ENCODE measurements at regions not wholly inside any gene's neighbourhood (a gene's known extent, or its start where the extent isn't known, plus 50 kb on each side); places are given as distances from the start of the nearest gene placed in this dataset.
"Not testable (repeated sequence)": the region's sequence is repeated elsewhere in the genome, so short reads cannot be mapped to it uniquely, and the experiment has no call there.

DNA sequence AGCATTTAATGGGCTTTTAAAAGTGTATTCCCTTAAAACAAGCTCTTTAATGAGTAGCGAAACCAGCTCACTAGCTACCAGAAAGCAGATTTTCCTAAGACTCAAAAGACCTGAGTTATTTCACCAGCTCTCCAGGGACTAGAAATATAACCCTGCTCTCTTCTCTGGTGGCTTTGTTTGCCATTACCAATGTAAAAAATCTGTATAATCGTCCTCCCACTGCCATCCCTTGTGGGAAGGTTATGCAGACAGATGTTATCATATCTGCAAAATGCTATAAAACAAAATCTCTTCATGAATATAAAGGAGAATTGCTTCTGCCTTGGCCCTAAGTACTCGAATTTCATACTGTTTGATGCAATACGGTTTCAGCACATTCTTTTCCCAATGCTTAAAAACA, 335.2 kb downstream of the NUP35 start:
- no peak for DNase-seq (ENCODE audit: low read depth)

DNA sequence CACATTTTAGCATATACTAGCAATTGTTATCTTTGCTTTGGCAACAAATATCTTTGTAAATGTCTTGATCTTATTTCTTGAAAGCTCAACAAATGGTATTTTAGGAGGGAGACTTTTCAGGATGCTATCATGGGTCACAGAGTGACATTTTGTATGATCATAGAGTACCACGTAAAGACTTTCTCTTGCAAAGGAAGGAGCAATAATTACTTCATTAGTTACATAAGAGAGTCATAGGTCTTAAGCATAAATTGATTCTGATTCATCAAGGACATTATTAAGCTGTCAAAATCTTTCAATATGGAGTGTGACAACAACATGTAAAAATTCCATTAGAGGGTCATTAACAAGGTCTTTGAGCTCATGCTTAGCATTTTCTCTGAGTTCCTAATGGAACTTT, 339.6 kb downstream of the NUP35 start:
- DNase-seq (ENCODE audit: low read depth) = no peak

DNA sequence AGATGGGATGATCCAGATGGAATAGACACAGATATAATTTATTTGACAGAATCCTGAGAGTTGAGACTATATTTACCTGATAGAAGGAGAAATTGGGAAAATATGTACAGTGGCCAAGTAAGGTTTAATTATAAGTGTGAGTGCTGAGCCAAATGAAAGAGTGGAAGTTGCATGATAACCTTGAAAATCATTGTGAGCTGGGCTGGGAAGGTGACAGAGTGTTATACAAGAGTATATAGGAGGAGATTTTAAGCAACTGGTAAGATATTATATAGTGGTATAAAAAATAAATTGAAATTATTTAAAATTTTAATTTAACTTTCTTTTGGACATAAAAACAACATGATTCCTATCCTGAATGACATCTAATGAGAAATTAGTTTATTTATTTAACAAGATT, 340.8 kb downstream of the NUP35 start:
- no peak for DNase-seq (ENCODE audit: low read depth)

DNA sequence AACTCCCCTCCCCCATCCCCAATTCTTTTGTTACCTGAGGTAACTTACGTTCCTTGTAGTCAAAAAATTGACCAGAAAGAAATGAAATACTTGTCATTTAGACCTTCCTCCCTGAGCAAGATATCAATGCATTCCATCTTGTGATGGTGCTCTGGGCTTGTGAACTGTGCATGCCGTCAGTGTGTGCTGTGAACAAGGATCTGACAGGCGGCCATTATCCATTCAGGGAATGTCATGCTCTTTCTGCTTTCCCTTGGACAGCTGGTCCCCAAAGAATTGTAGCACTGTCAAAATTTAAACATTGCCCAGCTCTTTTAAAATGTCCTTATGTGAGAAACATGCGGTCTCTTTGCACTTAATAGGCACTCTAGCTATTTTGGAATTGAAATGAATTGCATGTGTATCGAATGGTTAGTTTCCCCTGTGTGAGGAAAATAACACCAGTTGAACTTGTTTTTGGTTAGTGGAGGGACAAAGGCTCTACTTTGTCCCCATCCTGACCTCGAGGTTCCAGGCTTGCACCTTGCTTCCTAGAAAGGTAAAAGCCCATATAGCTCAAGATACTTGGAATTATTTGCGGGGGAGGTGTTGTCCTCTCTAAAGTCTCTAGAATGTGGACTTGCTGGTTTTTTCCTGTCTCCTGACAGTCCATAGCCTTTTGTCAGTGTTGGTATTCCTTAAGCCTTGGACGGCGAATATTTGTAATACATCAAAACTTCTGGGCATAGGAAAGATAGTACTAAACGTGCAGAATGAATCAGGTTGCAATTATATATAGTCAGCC, 350.9 kb downstream of the NUP35 start:
- DNase-seq (ENCODE audit: low read depth) = no peak

DNA sequence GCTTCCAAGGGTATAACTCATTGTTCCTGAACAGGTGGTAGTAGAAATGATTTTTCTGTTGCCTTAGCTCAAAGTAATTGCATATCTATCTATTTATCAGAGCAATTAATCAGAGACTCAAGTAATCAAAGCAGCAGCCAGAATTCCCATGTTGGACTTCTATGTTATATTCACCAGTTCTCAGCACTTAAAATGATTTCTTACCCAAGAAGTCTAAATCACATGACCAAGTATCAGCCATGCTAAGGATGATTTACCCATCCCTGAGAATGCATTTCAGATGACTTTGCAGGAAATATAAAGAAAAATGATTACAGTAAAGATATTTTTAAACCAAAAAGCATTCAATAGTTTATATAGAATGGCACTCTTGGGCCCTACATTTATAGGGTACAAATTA, 352.2 kb downstream of the NUP35 start:
- DNase-seq (ENCODE audit: low read depth) = no peak

DNA sequence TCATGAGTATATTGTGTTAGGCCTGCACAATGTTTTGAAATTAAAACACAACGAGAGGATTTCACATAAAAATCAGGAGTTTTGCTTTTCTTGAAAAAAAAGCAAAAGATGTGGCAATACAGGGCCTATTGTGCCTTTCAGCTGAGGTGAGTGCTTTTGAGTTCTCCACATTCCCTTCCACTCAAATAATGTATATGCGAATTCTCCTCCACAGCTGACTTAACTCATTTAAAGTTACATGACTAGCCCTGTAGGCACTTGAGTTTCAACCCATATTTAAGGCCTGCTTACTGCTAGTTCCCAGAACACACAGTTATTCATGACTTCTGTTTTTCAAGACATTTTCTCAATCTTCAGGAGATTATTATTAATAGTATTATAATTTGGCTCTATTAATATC, 353.1 kb downstream of the NUP35 start:
- DNase-seq (ENCODE audit: low read depth) = no peak

DNA sequence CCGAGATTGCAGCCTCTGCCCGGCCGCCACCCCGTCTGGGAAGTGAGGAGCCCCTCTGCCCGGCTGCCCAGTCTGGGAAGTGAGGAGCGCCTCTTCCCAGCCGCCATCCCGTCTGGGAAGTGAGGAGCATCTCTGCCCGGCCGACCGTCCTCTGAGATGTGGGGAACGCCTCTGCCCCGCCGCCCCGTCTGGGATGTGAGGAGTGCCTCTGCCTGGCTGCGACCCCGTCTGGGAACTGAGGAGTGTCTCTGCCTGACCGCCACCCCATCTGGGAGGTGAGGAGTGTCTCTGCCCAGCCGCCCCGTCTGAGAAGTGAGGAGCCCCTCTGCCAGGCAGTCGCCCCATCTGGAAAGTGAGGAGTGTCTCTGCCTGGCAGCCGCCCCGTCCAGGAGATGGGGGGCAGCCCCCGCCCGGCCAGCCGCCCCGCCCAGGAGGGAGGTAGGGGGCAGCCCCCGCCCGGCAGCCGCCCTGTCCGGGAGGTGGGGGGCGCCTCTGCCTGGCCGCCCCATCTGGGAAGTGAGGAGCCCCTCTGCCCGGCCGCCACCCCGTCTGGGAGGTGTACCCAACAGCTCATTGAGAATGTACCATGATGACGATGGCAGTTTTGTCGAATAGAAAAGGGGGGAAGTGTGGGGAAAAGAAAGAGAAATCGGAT, 354.8 kb downstream of the NUP35 start:
- DNase-seq (ENCODE audit: low read depth) = not testable (repeated sequence)

DNA sequence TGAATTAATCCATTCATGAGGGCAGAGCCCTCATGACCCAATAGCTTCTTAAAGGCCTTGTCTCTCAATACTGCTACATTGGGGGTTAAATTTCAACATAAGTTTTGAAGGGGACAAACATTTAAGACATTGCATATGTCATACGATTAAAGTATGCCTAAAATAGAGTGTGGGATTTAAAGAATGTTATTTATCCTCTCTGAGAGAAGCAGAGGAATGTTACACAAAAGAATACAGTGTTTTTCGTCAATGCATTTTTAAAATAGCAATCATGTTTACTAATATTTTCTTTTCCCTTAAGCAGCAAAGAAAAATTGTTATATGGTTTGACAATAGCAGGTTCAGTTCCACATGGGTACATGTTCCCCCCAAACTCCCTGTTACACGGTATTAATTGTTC, 363.1 kb downstream of the NUP35 start:
- DNase-seq (ENCODE audit: low read depth) = no peak

DNA sequence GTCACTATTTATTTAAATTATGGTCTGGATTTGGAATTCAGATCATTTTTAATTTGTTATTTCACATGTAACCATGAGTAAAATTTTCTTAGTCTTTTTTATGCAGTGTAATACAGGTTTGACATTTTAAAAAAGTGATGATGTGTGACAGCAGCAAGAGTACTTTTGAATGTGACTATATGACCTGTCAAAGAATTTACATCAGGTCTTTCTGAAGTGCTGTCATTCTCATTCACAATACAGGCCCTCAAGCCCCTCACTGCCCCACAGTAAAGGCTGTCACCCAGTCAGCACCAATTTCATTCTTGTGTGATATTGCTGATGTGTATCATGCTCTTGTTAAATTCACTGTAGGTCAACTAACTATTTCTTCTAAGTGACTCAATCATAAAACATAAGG, 364.2 kb downstream of the NUP35 start:
- no peak for DNase-seq (ENCODE audit: low read depth)

DNA sequence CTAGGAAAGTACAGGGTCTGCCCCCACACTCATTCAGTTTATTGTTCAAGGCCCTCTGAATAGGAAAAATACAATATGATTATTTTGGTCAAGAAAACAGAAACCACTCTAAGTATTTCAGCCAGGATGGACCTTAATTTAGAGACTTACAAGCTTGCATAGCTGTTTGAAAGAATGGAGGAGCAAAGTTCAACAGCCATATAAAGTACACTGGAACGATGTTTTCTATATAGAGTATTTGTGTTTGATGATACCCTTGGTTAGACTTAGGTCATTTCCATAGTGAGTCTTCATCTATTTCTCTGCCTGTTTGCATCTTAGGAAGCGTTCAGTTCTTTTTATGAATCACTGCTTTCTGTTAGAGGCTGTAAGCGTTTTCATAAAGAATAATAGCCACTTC, 366.2 kb downstream of the NUP35 start:
- DNase-seq (ENCODE audit: low read depth) = no peak

DNA sequence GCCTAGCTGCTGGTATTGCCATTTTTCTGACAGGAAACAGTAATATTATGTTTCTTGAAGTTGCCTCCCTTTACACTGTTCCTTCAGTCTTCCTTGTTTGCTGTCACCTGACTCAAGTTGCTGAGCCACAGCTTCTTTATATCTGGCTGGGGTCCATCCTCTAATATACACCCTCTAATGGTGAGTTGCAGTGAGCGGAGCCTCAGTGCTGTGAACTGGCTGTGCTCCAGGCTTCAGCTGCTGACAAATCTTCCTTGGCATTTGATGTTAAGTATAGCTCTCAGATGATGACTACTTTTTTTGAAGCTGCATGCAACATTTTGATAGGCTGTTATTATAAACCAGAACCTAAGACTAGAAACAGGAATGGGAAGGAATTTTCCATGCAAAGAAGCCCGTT, 366.7 kb downstream of the NUP35 start:
- DNase-seq (ENCODE audit: low read depth) = no peak

DNA sequence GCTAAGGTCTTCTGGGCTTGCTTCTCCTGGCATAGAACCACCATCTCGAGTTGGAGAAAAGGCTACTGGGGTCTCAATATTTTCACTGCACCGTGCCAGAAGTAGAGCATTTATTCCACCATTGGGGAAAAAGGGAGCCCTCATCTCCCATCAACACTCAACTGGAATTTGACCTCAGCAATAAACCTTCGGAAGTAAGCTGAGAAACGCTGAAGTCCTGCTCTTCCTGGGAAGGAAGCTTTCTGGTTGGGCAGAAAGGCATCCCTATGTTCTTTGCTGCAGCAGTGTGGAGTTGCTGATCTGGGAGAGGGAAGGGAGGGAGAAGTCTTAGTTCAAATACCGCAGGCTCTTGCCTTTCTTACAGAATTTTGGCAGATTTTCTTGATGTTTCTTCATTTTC, 368.8 kb downstream of the NUP35 start:
- DNase-seq (ENCODE audit: low read depth) = no peak

DNA sequence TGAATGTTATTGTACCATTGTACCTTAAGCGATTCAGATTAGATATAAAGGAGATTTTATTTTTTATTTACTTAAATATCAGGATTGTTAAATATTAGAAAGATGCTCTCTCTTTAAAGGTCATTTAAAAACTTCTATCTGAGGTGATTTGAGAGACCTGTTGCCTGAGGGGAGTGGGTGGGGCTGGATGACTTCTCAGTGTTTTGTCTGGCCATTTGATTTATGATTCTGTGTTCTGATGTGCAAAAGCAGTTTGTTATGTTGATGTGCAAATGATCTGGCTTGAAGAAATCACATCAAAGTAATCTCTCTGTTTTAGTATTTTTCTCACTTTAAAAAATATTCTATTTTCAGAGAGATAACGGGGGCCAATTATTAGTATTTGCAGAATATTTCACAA, 370.8 kb downstream of the NUP35 start:
- no peak for DNase-seq (ENCODE audit: low read depth)

DNA sequence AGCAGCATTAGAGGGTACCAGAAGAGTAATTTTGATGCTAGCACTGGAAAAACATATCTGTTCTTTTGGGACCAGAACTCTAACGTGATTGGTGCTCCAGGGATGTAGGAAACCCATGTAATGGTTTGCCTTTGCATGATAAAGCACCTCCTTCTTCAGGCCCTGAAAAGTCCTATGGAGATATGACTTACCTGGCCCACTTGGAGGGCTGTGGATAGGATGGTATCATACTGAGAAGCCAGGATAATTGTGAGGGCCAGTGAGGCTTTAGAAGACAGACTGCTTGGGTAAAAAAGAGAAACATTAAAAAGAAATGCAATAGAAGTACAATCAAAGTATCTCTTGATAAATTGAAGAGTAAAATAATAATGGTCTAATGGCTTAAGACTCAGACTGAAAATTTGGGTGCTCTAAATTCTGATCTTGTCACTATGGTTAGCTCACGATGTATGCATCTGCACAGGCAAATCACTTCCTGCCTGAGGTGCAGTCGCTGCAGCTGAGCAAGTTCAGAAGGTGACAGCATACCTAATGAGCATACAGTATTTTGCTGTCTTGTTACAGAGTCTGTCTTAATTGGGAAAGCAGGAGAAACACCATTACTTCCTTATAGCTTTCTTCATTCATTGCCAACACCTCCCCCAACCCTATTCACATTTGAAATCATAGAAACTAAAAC, 371.5 kb downstream of the NUP35 start:
- no peak for DNase-seq (ENCODE audit: low read depth)

DNA sequence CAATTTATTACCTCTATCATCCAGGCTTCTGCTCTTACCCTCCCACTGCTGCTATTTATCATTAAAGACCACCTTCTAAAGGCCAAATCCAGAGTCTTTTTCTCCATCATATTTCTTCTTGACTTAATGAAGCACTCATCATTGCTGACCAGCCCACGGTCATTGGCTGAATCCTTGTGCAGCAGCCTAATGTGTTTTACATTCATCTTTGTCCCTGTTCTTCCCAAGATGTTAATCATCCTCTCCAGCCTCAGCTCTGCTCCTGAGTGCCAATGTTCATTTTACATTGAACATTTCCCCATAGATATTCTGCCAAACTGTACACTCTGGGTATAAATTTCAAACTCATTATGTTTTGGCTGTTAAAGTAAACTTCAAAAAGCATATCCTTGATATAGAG, 373.6 kb downstream of the NUP35 start:
- no peak for DNase-seq (ENCODE audit: low read depth)

DNA sequence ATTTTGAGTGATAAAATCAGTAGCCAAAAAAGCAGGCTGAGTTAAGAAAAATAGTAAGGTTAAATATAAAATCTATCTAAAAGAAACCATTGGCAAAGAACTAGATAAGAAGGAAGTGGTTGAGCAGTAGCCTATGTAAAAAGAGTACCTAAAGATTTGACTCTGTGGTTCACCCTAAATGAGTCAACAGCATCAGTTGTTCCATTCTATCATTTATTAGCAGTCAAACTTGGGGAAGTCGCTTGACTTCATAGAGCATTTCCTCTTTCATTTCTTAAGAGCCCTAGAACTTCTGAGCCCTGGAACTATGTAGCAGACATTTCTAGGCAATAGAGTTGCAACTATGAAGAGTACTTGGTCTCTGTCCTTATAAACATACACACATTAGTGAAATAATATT, 381.7 kb downstream of the NUP35 start:
- no peak for DNase-seq (ENCODE audit: low read depth)

DNA sequence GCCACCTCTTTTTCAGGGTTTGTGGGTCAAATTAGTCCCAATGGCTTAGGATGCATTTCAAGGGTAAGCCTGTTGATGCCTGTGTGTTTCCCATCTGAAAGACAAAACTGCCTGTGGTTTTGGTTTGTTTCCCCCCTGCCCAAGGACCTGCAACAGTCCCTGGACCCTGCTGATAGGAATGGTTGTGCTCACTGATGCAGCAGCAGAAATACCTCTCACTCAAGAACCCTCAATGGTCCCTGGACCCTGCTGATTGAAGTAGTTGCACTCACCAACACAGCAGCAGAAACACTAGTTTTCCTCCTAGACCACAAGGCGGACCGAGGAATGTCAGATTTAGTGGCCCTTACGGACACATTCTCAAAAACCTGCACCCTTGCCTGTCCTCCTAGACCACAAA, 386.9 kb downstream of the NUP35 start:
- DNase-seq (ENCODE audit: low read depth) = no peak

DNA sequence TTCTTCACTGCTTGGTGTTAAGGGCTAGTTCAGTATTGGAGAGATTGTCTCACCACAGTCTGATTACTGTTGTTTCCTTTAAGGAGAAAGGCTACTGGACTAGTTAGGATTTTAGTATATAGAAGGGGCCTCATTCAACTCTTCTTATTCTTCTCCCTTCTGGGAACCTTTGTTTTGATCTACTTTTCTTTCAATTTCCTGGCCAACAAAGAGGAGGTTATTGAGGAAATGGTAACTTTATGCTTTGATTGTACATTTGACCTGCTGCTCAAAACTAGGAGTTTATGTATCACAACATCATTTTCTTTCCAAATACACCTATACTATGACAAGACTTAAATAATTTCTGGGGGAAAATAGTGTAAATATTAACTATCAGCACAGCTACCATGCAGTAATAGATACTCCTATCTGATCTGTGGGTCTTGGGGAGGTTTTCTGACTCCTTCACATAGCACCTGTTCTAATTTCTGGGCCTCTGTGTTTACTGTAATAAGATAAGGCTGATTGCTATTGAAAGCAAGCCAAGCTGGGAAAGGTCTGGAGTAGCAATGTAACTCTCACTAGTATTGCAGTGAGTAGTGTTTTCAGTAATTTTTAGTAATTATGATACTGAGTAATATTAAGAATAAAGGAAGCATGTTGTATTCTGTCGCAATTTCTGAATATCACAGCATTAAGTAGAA, 395.3 kb downstream of the NUP35 start:
- DNase-seq (ENCODE audit: low read depth) = no peak

DNA sequence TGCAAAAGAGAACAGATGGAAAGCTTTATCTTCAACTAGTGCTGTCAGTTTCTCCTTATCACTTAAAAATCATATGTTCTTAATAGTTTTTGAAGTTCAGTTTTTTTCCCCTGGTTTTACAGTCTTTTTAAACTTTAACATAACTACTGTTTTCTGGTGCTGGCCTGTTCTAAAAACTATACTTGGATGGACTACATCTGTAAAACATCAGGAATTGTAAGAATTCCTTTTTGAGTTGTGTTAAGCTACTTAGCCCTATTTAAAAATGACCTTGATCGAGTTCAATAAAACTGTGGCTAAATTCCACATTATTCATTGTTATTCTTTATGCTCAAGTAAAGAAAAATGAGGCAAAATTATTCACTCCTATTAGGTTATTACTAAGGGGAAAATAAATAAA, 397.7 kb downstream of the NUP35 start:
- no peak for DNase-seq (ENCODE audit: low read depth)

DNA sequence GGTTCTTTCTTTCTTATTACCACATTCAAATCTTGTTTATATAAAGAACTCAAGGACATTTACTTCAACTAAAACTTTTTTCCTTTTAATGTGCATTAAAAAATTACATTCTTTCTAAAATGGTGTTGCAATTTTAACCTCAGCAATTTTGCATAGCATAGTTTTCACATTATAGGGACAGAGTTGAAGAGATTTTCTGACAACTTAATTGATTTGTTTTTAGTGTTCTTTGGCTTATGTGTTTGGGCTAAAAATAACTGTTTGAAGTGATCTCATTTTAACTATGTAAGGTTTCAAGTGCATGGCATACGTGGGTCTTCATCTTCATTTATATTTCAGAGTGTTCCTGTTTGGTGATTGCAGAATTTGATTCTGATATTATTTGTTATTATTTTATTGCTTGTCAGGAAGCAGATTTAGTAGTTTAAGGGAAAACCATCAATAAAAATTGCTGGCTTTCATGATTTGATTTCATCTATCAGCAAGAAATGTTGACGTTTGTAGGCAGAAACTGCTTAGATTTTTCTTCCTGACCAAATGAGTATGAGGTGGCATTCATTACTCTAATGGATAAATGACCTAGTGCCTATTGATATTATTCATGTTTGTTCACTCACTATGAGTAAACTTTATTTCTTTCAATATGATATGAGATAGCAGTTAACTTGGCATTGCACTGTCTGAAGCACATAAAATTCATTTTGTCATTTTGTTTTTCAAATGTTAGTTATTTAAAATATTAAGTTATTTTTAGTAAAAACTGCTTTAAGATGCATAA, 398.4 kb downstream of the NUP35 start:
- no peak for DNase-seq (ENCODE audit: low read depth)

DNA sequence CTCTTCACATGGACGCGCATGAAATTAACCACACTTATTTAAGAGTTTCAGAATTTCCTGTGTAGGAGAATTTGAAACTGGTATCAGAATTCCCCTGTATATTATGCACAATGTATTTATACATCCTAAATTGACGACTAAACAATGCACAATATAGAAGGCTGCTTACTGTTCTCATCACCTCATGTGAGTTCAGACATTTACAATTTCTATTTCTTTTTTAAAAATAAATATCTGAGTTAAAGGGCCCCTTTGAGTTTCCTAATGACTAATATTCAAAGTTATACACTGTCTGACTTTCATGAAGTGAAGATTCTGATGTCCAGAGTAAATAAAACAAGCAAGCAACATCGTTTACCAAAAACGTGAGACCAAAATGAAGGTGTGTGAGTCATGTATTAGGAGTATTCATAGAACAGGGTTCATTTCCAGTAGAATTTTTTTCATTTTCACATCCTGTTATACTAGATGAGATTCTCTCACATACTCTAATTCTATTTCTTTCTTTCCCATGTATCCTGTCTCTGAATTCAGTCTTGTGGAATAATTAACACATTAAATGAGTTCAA, 406.2 kb downstream of the NUP35 start:
- no peak for DNase-seq (ENCODE audit: low read depth)

DNA sequence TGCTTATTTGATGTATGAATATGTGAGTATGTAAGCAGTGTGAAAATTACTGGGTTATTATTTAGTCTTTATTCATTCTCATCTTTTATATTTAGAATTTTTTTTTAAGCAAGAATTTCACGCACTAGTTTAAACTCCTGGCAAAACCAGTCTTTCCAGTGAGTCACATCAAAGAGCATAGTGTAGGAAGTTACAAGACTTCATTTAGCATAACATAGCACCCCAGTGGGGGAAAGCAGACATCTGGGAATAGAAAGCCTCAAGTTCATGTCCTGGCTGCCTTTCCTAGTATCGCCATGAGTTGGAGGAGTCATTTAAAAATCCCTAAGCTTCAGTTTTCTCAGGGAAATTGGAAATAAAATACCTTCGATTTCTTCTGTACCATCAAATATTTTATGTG, 408.3 kb downstream of the NUP35 start:
- DNase-seq (ENCODE audit: low read depth) = no peak

Measured in fibroblast of gingiva (primary cell).